Caco-2 (cell line): ENCODE measurements at regions not wholly inside any gene's neighbourhood (a gene's known extent, or its start where the extent isn't known, plus 50 kb on each side); places are given as distances from the start of the nearest gene placed in this dataset.

Experiments
- BruUV-seq: library from RNA; stranded (reverse); fragments of 400-500 nt; replicated peaks from 2 replicates; lab custom pipeline; 2021; lab: Mats Ljungman, UMichigan
- CTCF ChIA-PET: fragments of 300-600 bp; sonication (Branson Sonifier 250); formaldehyde crosslinking; loops from one replicate; lab custom pipeline; 2022; ENCODE audit warnings: antibody characterized with exemption; lab: Charles Lee
- POLR2A ChIA-PET: fragments of 300-600 bp; sonication (Branson Sonifier 250); formaldehyde crosslinking; loops from one replicate; lab custom pipeline; 2022; ENCODE audit warnings: antibody characterized with exemption; lab: Charles Lee
- DNase-seq, 2 experiments: peaks; one replicate each; pipeline versions ENCODE4 v3.0.0 to v3.0.0-alpha.2; 2020 to 2022
- H3K27me3 ChIP-seq: replicated peaks from 2 replicates; pipeline ENCODE4 v1.6.0; 2011; ENCODE audit warnings: low read length; ENCODE audit not compliant: control insufficient read depth, insufficient read depth
- H3K36me3 ChIP-seq: 2 replicates; pipeline ENCODE4 v1.5.1; 2011; ENCODE audit warnings: low read length; ENCODE audit not compliant: control insufficient read depth, insufficient read depth
- H3K4me1 ChIP-seq: fragments of 250-450 bp; sonication (Bioruptor Pico); 2 replicates; pipeline ENCODE4 v1.5.1; 2020; ENCODE audit warnings: mild to moderate bottlenecking
- H3K4me3 ChIP-seq: 2 replicates; pipeline ENCODE4 v1.5.1; 2011; ENCODE audit warnings: low read depth, mild to moderate bottlenecking, control low read depth, low read length
- H3K9me3 ChIP-seq: fragments of 250-450 bp; sonication (Bioruptor Pico); 2 replicates; pipeline ENCODE4 v1.5.1; 2020; ENCODE audit warnings: mild to moderate bottlenecking, moderate library complexity
- H3K27ac Mint-ChIP-seq: one replicate; pipeline ENCODE4 v1.8.0; 2022; ENCODE audit warnings: mixed read lengths; ENCODE audit not compliant: unreplicated experiment
- H3K27me3 Mint-ChIP-seq: one replicate; pipeline ENCODE4 v1.8.0; 2022; ENCODE audit warnings: mixed read lengths; ENCODE audit not compliant: insufficient read depth, unreplicated experiment
- H3K36me3 Mint-ChIP-seq: one replicate; pipeline ENCODE4 v1.8.0; 2022; ENCODE audit warnings: mild to moderate bottlenecking, mixed read lengths; ENCODE audit not compliant: insufficient read depth, unreplicated experiment
- H3K4me1 Mint-ChIP-seq: one replicate; pipeline ENCODE4 v1.8.0; 2022; ENCODE audit warnings: low read depth, mixed read lengths; ENCODE audit not compliant: unreplicated experiment
- H3K4me3 Mint-ChIP-seq: one replicate; pipeline ENCODE4 v1.8.0; 2022; ENCODE audit warnings: mild to moderate bottlenecking, moderate library complexity, mixed read lengths; ENCODE audit not compliant: unreplicated experiment
- H3K9me3 Mint-ChIP-seq: one replicate; pipeline ENCODE4 v1.8.0; 2022; ENCODE audit warnings: mixed read lengths; ENCODE audit not compliant: unreplicated experiment
- CTCF ChIP-seq, 2 experiments: fragments of 200-600 bp in 1 of 2; IDR thresholded peaks; 1 replicate in 1 of 2; 2 replicates in 1 of 2; pipeline versions ENCODE4 v1.5.1 to v1.8.0; 2011 to 2022; ENCODE audit warnings: antibody characterized with exemption in 1 of 2, control low read depth in 1 of 2, inconsistent platforms in 1 of 2, low read depth in 1 of 2, low read length in 1 of 2, mild to moderate bottlenecking in 1 of 2, moderate library complexity in 1 of 2; ENCODE audit not compliant: insufficient read depth in 1 of 2, severe bottlenecking in 1 of 2, unreplicated experiment in 1 of 2
- intact Hi-C: fragments of 100-400 bp; cut with micrococcal nuclease; formaldehyde crosslinking; loops from one replicate; pipeline ENCODE4 v1.10.0; 2022; ENCODE audit not compliant: unreplicated experiment

DNA sequence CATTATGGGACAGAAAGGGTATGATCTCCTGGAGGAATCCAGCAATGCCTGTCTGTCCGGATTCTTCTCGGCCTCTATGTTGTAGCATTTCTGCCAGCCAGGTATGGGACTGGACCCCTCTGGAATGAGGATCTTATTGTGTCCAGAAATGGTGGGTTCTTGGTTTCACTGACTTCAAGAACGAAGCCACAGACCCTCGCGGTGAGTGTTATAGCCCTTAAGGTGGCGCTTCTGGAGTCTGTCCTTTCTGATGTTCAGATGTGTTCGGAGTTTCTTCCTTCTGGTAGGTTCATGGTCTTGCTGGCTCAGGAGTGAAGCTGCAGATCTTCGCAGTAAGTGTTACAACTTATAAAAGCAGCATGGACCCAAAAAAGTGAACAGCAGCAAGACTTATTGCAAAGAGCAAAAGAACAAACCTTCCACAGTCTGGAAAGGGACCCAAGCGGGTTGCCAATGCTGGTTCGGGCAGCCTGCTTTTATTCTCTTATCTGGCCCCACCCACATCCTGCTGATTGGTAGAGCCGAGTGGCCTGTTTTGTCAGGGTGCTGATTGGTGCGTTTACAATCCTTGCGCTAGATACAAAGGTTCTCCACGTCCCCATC is 62.3 kb upstream of the IER3 start:
- Mint-ChIP-seq H3K4me1 (peaks cover 11% of the 10 kb centered on the region), H3K27ac (no peak overlapping the region), H3K9me3 (peaks cover 10% of the 10 kb centered on the region), H3K4me3 (no peak overlapping the region), H3K27me3 (no peaks in the 10 kb centered on the region), H3K36me3 (no peaks in the 10 kb centered on the region)
- POLR2A ChIA-PET: no interaction called here
- intact Hi-C loops: no loop called here
- Histone ChIP-seq H3K4me3 (no peak overlapping the region), H3K4me1 (no peaks in the 10 kb centered on the region), H3K27me3 (no peaks in the 10 kb centered on the region), H3K9me3 (no peaks in the 10 kb centered on the region), H3K36me3 (no peaks in the 10 kb centered on the region)
- CTCF ChIA-PET: no interaction called here
- DNase-seq: no peak
- TSS peak; percentile 100 for BruUV-seq
- TF ChIP-seq CTCF (IDR thresholded peaks at IDR 0.05; ENCODE audit: insufficient read depth in 1 of 2, low read depth in 1 of 2, low read length in 1 of 2, severe bottlenecking in 1 of 2, unreplicated experiment in 1 of 2): no peak

DNA sequence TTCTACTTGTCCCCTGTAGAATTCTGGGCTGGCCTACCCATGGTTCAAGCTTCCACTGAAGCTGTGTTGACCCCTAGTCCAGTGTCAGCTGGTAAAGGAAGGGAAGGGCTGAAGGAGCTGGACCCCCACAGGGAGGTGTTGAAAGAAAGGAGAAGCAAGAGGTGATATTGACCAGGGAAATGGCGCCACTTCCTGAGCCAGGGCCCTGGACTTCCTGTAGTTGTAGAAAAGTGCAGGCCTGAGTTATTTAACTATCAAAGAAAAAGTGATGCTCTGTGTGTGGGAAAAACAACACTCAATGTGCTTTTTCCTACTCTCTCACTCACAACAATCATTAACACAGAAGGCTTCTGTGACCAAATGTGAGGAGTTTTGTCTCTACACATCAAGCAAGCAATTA is 60.0 kb upstream of the IER3 start:
- intact Hi-C loops: no loop called here
- BruUV-seq: no TSS peak
- Mint-ChIP-seq H3K4me1 (peaks cover 6% of the 10 kb centered on the region), H3K27me3 (no peaks in the 10 kb centered on the region), H3K27ac (no peak overlapping the region), H3K36me3 (no peaks in the 10 kb centered on the region), H3K9me3 (peaks cover 10% of the 10 kb centered on the region), H3K4me3 (no peak overlapping the region)
- H3K9me3 ChIP-seq: no peaks in the 10 kb centered on the region
- no peak overlapping the region for H3K4me3 ChIP-seq
- no peak for DNase-seq
- ChIA-PET POLR2A (no interaction called here), CTCF (no interaction called here)
- no peaks in the 10 kb centered on the region for H3K4me1 ChIP-seq
- H3K27me3 ChIP-seq: no peaks in the 10 kb centered on the region
- no peak for TF ChIP-seq CTCF (IDR thresholded peaks at IDR 0.05; ENCODE audit: insufficient read depth in 1 of 2, low read depth in 1 of 2, low read length in 1 of 2, severe bottlenecking in 1 of 2, unreplicated experiment in 1 of 2)
- H3K36me3 ChIP-seq: no peaks in the 10 kb centered on the region

DNA sequence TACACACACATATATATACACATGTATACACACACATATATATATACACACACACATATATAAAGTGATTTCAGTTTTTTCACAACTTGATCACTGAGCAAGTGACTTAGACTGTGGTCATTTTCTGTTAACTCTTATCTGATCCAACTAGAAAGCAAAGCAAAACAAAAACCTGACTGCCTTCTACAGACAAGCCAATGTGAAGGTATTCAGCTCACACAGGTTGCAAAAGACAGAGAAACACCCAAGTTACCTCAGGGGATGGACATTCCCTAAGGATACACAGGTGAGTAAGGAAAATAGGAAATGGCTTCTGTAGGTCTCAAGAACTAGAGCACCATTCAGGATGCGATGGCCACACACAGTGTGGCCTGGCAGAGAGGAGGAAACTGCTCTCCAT is 58.4 kb upstream of the IER3 start:
- peaks cover 10% of the 10 kb centered on the region for H3K9me3 Mint-ChIP-seq
- H3K9me3 ChIP-seq: no peaks in the 10 kb centered on the region
- BruUV-seq: no TSS peak
- H3K4me3 Mint-ChIP-seq: no peak overlapping the region
- no peak overlapping the region for H3K4me3 ChIP-seq
- no peaks in the 10 kb centered on the region for H3K36me3 Mint-ChIP-seq
- no peak overlapping the region for H3K27ac Mint-ChIP-seq
- no peaks in the 10 kb centered on the region for H3K4me1 ChIP-seq
- intact Hi-C loops: no loop called here
- POLR2A ChIA-PET: no interaction called here
- CTCF ChIA-PET: no interaction called here
- DNase-seq: no peak
- no peaks in the 10 kb centered on the region for H3K27me3 Mint-ChIP-seq
- no peaks in the 10 kb centered on the region for H3K27me3 ChIP-seq
- peaks cover 6% of the 10 kb centered on the region for H3K4me1 Mint-ChIP-seq
- H3K36me3 ChIP-seq: no peaks in the 10 kb centered on the region
- TF ChIP-seq CTCF (IDR thresholded peaks at IDR 0.05; ENCODE audit: insufficient read depth in 1 of 2, low read depth in 1 of 2, low read length in 1 of 2, severe bottlenecking in 1 of 2, unreplicated experiment in 1 of 2): no peak
